GM19025 (cell line): ENCODE measurements at regions not wholly inside any gene's neighbourhood (a gene's known extent, or its start where the extent isn't known, plus 50 kb on each side); places are given as distances from the start of the nearest gene placed in this dataset.
"Not testable (repeated sequence)": the region's sequence is repeated elsewhere in the genome, so short reads cannot be mapped to it uniquely, and the experiment has no call there.

Experiments
- ATAC-seq: cut with Tn5 transposase; IDR thresholded peaks from one replicate; pipeline ENCODE4 v1.9.1; 2021; ENCODE audit warnings: mild to moderate bottlenecking, low read depth, moderate library complexity; ENCODE audit not compliant: unreplicated experiment

DNA sequence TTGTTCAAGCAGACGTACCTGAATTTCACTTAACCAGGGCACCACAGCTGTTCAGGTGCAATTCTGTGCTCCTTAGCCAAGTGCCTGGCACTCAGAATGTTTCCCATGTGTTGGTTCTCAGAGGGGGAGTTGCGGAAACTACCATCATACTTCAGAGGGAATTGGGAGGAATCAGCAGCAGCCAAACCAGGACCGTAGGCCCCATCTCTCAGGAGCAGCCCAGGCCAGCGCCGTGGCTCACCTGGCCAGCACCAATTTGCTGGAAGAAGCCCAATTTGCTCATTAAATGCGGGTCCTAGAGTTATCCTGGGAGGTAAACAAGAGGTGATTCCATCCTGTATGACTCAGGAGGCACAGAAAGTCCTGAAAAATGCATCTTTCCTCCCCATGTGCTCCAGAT lies 435.4 kb downstream of the BRD1 start:
- no peak for ATAC-seq

DNA sequence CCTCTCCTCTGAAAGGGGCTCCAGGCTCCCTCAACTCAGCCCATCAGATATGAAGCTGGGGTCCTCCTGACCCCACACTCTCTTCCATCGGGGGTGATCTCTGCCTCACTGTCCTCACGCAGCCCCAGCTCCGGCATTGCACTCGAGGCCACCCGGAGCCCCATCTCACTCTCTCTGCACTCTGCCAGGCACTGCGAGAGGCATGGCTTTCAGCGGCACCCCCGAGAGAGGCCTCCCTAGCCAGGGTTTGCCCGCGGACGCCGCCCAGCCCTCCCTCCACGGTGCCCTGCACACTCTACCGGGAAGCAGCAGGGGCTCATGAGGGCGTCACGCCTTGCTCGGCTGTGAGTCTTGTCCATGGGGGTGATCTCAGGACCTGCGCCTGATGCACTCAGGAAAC lies 436.2 kb downstream of the BRD1 start:
- ATAC-seq: no peak

DNA sequence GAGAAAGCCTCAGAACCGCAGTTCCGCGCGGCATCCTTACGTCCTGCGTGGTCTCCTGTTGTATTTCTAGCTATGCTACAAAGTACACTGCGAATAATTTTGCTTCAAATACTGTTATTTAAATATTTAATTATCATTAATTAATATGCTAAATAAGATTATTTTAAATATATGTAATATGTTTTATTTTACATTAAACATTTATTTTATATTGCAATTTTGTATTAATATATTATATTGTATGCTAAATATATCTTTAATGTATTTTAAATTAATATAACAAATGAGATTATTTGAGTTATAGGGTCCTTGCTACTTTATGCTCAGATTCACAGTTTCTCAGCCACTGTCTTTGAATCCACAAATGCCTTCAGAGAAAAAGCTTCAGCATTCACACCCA lies 436.7 kb downstream of the BRD1 start:
- ATAC-seq: no peak

DNA sequence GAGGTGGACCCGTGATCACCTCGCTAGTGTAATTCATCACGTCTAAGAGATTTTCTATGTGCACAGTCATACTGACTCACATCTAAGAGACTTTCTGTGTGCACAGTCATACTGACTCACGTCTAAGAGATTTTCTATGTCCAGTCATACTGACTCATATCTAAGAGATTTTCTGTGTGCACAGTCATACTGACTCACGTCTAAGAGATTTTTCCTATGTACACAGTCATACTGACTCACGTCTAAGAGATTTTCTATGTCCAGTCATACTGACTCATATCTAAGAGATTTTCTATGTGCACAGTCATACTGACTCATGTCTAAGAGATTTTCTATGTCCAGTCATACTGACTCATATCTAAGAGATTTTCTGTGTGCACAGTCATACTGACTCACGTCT lies 443.8 kb downstream of the BRD1 start:
- ATAC-seq: not testable (repeated sequence)

DNA sequence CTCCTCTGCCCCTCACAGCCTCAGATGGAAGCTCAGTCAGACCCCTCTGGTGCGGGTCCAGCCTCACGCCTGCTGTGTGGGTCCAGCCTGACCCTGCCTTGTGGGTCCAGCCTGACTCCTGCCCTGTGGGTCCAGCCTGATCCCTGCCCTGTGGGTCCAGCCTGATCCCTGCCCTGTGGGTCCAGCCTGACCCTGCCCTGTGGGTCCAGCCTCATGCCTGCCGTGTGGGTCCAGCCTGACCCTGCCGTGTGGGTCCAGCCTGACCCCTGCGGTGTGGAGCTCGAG lies 445.3 kb downstream of the BRD1 start:
- no peak for ATAC-seq

DNA sequence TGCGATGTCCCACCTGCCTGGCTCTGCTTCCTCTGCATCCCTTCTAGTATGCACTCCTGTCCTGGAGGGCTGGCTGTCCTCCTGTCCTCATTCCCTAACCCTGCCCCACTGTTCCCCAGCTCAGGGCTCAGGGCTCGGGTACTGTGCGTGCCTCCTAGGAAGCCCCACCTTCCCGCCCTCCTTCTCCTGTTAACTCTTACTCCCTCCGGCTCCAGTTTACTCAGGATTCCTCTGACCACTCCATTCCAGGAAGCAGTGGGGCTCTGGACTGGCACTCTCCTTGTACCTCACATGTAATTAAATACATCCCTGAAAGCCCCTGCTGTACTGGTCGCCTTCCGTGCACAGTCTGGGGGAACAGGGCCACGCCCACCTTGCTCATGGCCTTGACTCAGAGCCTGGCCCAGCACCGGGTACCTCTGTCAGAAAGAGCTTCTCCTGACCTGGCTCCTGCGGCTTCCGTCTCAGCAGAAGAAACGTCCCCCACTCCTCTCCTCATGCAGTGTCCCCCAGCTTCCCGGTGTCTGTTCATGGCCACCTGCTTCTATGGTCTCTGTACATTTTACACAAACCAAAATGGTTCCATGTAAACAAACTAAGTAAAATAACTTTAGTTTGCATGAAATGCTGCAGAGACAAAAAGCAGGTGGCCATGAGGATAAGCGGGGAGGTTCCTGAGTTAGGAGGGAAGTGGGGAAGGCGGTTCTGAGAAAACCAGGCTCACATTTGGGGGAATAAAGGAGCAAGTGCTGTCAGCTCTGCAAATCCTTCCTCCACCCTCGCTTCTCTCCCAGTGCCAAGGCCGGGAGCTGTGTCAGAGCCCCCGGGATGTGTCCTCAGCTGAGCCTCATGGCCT lies 445.9 kb downstream of the BRD1 start:
- ATAC-seq: no peak

DNA sequence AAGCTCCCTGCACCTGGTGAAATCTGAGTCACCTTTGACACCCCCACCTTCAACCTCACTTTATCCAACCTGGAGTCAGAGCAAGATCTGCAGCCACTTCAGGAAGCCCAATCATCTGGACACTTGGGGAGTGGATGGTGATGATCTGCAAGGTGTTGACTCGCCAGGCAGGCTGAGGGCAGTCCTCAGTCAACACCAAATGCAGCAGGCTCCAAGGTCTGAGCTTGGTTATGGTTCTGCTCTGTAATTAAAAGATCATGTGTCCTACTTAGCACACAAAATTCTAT lies 446.9 kb downstream of the BRD1 start:
- no peak for ATAC-seq

DNA sequence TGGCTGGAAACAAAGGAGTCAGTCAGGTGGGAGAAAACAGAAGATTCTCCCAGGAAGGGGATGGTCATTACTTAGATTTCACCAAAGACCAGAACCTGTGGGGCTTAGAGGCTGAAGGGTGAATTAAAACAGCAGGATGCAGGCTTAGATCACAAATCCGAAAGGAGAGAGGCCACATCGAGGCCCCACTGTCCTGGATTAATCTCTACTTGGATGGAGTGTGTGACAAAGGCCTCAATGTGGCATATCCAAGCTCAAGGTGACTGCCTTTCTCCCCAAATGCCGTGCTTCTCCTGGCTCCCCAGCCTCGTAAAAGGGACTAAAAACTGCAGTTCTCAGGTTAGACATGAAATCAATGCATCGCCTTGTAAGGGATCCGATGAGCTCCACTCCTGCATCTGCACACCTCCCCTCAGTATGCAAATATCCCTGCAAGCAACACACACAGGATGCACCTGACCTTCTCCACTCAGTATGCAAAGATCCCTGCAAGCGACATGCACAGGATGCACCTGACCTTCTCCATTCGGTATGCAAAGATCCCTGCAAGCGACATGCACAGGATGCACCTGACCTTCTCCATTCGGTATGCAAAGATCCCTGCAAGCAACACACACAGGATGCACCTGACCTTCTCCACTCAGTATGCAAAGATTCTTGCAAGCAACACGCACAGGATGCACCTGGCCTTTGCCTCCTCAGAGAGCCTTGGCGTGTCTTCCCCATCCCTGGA lies 447.4 kb downstream of the BRD1 start:
- ATAC-seq: no peak

DNA sequence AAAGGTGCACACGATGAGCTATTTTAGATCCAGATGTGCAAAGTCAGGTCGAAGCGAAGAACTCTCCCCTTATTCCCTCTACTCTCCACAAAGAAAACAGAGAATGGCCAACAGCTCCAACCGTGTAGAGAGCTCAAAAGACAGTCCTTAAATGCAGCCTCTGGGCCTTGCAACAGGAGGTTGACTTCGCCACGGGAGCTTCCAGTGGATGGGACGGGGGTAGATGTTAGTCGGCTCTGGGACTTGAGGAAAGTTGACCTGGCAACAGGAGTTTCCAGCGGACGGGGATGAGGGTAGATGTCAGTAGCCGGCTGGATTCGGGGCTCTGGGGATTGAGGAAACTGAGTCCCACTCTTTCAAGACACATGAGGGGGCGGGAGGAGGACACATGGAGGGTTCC lies 450.4 kb downstream of the BRD1 start:
- no peak for ATAC-seq

DNA sequence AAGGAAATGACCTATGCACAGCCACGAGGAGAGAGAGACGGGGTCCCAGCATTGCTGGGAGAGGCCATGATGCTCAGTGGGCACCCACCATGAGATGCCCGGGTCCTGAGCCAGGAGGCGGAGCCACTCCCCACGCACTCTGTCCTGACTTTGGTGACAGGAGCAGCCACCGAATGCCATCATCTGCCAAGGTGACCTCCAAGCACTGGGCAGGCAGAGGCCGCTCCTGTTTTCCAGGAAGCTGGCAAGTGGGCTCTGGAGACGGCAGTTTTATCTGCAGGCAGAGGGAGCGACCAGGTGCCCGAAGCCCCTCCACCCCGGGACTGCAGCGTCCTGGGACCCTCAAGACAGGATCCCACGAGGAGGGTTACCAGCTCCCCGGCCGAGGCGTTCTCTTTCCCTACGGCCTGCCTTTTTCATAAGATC lies 453.9 kb downstream of the BRD1 start:
- ATAC-seq: no peak

DNA sequence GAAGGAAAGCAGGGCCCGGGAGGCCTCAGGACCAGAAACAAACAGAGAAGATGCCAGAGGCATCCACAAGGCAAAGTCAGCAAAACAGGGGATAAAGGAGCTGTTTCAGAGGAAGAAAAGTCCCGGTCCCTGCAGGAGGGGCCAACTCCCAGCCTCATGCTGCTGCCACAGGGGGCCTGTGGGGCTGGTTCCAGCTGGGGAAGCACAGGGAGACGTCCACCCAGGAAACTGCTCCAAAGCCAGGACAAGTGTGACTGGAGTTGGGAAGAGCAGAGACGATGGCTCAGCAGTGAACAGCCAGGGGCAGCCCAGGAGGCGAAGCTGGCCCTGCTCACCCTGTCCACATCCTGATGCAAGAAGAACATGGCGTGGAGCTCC lies 454.4 kb downstream of the BRD1 start:
- ATAC-seq: no peak

DNA sequence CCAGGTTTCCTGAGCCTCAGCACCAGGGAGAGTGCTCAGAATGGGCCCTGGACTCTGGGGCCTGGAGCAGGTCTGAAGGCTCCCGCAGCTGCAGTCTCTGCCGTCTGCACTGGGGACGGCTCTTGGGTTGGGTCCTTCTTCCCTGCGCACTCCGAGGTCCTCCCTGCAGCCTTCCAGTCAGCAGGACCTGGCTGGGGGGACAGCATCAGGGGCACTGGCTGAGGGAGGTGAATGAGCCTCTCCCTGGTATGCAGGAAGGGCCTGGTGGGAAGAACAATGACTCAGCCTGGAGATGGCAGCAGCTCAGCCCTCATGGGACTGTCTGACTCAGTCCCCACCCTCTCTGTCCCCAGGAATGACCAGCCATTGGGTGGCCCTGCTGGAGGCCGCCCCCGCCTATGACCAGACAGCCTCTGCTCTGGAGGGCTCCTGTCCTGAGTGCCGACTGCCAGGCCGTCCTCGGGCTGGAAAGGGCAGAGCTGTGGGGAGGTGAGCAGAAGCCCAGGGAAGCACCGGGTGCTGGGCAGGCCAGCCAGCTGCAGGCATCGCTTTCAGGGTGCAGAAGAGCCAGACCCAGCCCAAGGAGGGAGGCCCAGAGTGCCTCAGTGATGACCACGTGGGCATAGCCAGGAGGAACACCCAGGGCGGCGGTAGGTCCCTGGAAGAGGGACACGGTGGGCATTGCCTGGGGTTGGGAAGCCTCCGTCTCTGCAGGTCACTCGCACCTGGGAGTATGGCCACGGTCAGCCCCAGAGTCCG lies 455.0 kb downstream of the BRD1 start:
- no peak for ATAC-seq

DNA sequence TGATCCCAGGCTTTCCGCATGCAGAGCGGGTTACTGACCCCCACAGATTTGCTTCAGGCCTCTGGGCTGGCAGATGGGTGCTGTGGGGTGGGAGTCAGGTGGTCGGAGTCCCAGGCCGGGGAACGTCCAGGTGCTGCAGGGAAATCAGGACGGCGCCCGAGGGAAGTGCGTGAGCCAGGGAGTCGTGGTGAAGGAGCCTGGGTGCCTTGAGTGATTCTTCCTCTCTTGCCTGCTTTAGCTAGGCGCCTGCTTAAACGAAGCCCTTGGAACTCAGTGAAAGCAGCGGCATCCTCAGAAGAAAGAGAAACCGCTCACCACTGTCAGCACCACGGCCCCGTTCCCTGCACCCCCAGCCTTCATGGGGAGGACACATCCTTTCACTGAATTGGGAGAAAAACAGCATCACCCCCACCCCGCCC lies 455.6 kb downstream of the BRD1 start:
- ATAC-seq: no peak

DNA sequence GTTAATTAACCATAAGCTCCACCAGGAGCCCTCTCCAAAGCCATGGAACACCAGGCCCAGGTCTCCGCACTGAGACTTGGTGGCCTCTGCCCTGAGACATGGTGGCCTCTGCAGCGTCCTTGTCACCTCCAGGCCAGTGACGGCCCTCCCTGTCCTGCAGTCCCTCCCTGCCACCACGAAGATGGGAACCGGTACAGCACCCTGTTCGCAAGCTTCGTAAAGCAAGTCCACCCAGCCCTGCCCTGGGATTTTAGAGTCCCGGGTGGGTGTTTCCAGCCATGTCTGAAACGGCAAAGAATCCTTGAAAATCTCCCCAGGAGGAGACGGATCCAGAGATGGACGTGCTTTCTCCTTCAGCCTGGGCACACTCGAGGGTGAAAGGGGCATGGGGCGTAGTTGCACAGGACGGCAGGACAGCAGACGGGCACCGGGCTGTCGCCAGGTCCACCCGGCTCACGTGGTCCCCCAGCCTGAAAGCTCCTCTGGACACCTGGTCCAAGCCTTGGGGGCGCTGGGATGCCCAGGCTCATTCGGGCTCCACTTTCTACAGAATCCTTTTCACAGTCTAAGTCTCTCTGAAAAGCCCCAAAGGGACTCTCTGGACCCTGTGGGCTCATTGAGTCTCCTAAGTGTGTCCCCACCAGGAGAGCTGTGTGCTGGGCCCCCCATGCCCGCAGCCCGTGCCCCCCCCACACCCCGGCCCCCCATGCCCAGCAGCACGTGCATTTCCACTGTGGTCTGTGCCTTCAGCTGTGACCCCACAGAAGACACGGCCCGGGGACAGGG lies 456.2 kb downstream of the BRD1 start:
- ATAC-seq: no peak

DNA sequence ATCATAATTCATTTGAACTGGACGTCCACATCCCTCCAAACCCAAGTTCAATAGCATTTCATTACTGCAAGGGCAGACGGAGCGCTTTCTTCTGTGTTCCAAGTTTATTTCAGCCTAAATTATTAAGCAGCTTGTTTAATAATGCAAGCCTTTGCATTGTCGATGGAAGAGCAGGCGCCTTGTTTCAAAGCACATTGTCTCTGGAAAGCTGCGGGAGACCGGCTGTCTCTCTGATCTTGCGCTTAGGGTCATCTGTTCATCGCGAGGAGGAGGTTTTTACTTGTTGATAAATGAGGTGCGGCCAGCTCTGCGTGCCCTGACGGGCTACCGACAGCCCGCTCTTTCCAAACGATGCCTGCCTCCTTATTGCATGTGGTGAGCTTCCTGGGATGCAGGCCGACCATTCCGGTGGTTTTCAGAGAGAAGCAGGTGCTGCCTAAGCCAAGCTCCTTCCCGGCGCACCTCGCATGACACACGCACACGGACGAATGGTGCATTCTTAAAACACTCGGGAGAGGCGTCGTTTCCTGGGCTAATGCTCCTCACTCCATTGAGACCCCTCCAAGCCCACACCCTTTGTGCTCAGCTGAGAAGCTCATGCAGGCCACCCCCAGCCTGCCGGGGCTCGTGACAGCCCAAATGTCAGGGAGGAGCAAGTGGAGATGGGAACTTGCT lies 456.9 kb downstream of the BRD1 start:
- ATAC-seq: no peak

DNA sequence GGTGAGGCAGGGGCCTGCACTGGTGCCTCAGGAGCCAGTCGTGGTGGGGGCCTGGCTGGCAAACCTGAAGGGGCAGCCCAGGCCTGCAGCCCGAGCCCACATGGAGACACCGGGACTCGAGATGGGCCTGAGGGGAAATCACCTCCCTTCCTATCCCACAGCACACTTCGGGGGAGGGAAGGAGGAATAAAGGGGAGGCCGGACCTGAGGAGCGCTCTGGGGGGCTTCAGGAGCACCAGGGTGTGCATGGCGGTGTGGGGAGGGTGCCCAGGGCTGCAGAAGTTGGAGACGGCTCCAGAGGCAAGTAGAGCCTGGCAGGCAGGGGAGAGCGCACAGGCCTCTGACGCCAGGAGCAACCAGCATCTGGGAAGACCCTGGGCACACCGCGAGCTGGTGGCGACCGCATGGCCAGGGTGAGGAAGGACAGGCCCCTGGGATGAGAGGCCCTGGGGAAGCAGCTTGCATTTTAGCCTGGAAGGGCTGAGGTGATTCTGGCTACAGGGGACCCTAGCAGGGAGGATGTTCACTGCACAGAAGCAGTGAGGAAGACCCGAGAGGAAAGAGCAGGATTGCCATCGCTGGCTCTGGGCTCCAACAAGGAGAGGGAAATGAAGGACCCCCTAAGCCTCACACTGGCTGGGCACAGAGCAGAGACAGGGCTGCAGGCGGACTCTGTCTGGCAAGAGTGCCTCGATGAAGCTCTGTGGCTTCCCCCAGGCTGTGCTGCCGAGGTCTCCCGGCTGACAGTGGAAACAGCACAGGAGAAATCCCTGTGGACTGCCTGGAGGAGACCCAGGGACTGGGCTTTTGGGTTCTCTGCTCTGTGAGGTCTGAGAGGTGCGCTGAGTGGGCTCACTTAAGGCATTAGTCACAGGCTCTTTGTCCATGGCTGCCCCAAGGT lies 457.7 kb downstream of the BRD1 start:
- ATAC-seq: no peak

DNA sequence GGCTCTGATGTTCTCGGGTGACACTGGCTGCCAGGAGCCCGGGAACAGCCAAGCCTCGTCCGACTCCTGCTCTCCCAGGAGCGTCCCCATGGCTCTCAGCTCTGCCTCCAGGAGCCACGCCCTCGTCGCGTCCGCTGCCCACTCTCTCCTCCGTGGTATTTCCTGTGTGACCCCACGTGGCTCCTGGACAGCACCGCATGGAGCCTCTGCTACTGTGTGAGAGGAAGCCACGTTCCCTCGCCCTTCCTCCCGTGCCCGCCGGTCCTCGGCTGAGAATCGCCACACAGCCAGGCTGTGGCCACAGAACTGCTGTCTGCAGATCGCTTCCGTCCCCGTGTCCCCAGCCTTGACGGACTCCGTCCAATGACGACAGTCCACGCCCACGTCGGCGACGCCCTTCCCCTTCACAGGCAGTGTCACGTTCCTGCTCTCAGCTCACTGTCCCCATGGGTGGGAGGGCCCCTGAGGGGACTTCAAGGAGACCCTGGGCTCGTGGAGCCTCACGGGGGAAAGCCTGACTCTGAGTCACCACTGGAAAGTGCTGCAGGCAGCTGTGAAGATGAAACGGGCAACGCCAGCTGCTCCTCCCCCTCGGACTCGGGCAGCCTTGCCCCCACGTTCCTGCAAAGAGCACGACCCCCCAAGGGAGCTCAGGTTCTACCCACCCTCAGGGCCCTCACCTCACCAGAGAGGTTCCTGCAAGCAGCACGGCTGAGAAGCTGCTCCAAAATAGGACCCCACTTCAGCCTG lies 458.5 kb downstream of the BRD1 start:
- ATAC-seq: no peak

DNA sequence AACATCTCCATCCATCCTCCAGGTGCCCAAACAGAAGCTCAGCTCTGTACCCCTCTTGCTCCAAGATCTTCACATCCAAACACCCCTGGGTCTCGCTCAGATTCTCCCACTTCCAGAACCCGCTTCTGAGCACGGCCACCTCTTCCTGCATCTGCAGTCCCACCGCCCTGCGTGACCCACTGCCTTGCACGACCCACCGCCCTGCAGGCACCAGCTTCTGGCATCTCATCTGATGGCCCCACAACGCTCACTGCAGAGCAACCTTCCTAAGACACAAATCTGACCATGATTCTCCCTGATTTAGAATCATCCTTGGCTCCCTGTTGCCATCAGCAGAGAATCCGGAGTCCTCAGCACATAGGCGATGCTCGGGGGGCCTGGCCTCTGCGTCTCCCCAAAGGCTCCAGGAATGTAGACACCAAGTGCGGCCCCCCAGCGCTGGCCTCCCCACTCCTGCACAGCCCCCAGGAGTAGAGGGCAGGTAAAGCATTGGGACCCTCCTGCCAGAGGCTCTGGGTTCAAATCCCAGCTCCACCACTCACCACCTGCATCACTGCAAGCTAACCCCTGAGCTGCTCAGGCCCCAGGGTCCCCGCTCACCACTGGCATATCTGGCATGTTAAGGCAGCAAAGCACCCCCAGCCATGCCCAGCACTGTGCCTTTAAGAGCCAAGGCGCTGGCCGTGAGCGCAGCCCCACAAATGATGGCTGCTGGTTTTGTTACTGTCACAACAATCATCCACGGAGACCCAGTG lies 459.3 kb downstream of the BRD1 start:
- ATAC-seq: no peak
